ENCODE measurements at regions not wholly inside any gene's neighbourhood (a gene's known extent, or its start where the extent isn't known, plus 50 kb on each side); places are given as distances from the start of the nearest gene placed in this dataset.

DNA sequence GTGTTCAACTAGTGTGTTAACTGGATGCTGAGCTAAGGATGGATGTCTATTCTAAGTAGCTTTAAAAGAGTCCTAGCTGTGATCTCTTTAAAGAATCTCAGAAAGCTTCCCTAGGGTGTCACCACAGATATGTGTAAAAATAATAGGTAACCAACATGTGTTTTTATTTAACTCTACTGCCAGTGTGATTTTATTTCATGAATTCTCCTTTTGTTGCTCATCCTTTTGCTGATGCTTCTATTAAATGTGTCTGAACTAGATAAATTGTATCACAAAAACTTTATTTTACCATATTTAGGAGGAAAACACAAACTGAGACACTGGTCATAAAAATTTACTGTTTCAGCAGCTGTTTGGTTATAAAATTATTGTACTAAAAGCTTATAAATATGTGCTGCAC is 809.4 kb upstream of the CITED2 start:
- TF ChIP-seq, protein P1, sequence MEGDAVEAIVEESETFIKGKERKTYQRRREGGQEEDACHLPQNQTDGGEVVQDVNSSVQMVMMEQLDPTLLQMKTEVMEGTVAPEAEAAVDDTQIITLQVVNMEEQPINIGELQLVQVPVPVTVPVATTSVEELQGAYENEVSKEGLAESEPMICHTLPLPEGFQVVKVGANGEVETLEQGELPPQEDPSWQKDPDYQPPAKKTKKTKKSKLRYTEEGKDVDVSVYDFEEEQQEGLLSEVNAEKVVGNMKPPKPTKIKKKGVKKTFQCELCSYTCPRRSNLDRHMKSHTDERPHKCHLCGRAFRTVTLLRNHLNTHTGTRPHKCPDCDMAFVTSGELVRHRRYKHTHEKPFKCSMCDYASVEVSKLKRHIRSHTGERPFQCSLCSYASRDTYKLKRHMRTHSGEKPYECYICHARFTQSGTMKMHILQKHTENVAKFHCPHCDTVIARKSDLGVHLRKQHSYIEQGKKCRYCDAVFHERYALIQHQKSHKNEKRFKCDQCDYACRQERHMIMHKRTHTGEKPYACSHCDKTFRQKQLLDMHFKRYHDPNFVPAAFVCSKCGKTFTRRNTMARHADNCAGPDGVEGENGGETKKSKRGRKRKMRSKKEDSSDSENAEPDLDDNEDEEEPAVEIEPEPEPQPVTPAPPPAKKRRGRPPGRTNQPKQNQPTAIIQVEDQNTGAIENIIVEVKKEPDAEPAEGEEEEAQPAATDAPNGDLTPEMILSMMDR (IDR thresholded peaks at IDR 0.05), result no peak
- TF ChIP-seq POLR2A (IDR thresholded peaks at IDR 0.05), result no peak

All from Peyer's patch (tissue), 4 donors.